DMS153 treated with DMSO at 0.1 percent for 48 hours (cell line): ENCODE measurements at regions not wholly inside any gene's neighbourhood (a gene's known extent, or its start where the extent isn't known, plus 50 kb on each side); places are given as distances from the start of the nearest gene placed in this dataset.
A peak's percentile ranks its signal among the peaks of the same experiment; 100 is the strongest.

Experiments
- DNase-seq: peaks from one replicate; lab custom pipeline; 2025; ENCODE audit not compliant: unreplicated experiment; lab: John Stamatoyannopoulos, UW

- DNase-seq: no peak
Measured at GRCh38 chr6:22017766-22018165, 279.1 kb downstream of the PRL start.

- no peak for DNase-seq
Measured at GRCh38 chr6:22019857-22020256, 277.0 kb downstream of the PRL start.

- no peak for DNase-seq
Measured at GRCh38 chr6:22020299-22021003, 276.4 kb downstream of the PRL start.

GRCh38 chr6:22021966-22022365, 274.9 kb downstream of the PRL start:
- DNase-seq: no peak

- DNase-seq: no peak
Measured at GRCh38 chr6:22023937-22024336, 272.9 kb downstream of the PRL start.

GRCh38 chr6:22024973-22025467, 271.8 kb downstream of the PRL start:
- DNase-seq: no peak

- peak; percentile 40 for DNase-seq
Measured at GRCh38 chr6:22025468-22026163, 271.2 kb downstream of the PRL start.

GRCh38 chr6:22026164-22026678, 270.6 kb downstream of the PRL start:
- DNase-seq: no peak

- no peak for DNase-seq
Measured at GRCh38 chr6:22027040-22027725, 269.7 kb downstream of the PRL start.

- DNase-seq: no peak
Measured at GRCh38 chr6:22028403-22029090, 268.3 kb downstream of the PRL start.

- no peak for DNase-seq
Measured at GRCh38 chr6:22029171-22029570, 267.7 kb downstream of the PRL start.

GRCh38 chr6:22030730-22031619, 265.9 kb downstream of the PRL start:
- DNase-seq: no peak

GRCh38 chr6:22035690-22036089, 261.1 kb downstream of the PRL start:
- DNase-seq: no peak

GRCh38 chr6:22036275-22036674, 260.6 kb downstream of the PRL start:
- no peak for DNase-seq

- DNase-seq: no peak
Measured at GRCh38 chr6:22036699-22037098, 260.1 kb downstream of the PRL start.

- DNase-seq: no peak
Measured at GRCh38 chr6:22041797-22042480, 254.9 kb downstream of the PRL start.

- no peak for DNase-seq
Measured at GRCh38 chr6:22042706-22043105, 254.1 kb downstream of the PRL start.

GRCh38 chr6:22043284-22043962, 253.4 kb downstream of the PRL start:
- no peak for DNase-seq
